22Rv1 (cell line): ENCODE measurements at regions not wholly inside any gene's neighbourhood (a gene's known extent, or its start where the extent isn't known, plus 50 kb on each side); places are given as distances from the start of the nearest gene placed in this dataset.

ENCODE experiments used
- CTCF ChIP-seq: fragments of 450-650 bp; IDR thresholded peaks from 2 replicates; pipeline ENCODE4 v1.5.1; 2017; ENCODE audit warnings: mild to moderate bottlenecking
- ZFX ChIP-seq: fragments of 450-650 bp; IDR thresholded peaks from 2 replicates; pipeline ENCODE4 v1.6.1; 2017; ENCODE audit warnings: antibody characterized with exemption, borderline replicate concordance

- no peak for TF ChIP-seq CTCF
- no peak for TF ChIP-seq ZFX
These were observed 78.6 kb upstream of the HPCAL1 start for GRCh38 chr2:10223932-10224720.
